ENCODE measurements at regions not wholly inside any gene's neighbourhood (a gene's known extent, or its start where the extent isn't known, plus 50 kb on each side); places are given as distances from the start of the nearest gene placed in this dataset.

- TF ChIP-seq CUX1 (IDR thresholded peaks at IDR 0.05; ENCODE audit: insufficient replicate concordance, low read depth, low read length) (no peak), ZNF687 (IDR thresholded peaks at IDR 0.05) (no peak), RELB (IDR thresholded peaks at IDR 0.05; ENCODE audit: low read depth) (no peak), IRF4 (IDR thresholded peaks at IDR 0.05; ENCODE audit: low read depth, low read length) (no peak), PML (IDR thresholded peaks at IDR 0.05; ENCODE audit: low read length) (no peak), RUNX3 (IDR thresholded peaks at IDR 0.05; ENCODE audit: low read length) (no peak), KLF5 (IDR thresholded peaks at IDR 0.05; ENCODE audit: partially characterized antibody) (no peak)
These were observed 124.2 kb upstream of the MEX3C start (continued) for GRCh38 chr18:51321696-51322095.

Measured in GM12878 (cell line).